Fibroblast of pulmonary artery (primary cell): ENCODE measurements at regions not wholly inside any gene's neighbourhood (a gene's known extent, or its start where the extent isn't known, plus 50 kb on each side); places are given as distances from the start of the nearest gene placed in this dataset.

Source experiments
- DNase-seq: peaks from one replicate; pipeline ENCODE4 v3.0.0-alpha.2; 2010; ENCODE audit warnings: low read depth
- H3K4me3 ChIP-seq: replicated peaks from 2 replicates; pipeline ENCODE4 v1.5.1; 2011; ENCODE audit warnings: low read depth, mild to moderate bottlenecking, control low read depth, low read length, moderate library complexity
- TF ChIP-seq, protein P1 (sequence below): IDR thresholded peaks from 2 replicates; pipeline ENCODE4 v1.5.1; 2011; ENCODE audit warnings: mild to moderate bottlenecking, control low read depth, low read length, inconsistent platforms; ENCODE audit errors: missing control alignments

GRCh38 chr9:17929506-17929905 is 350.6 kb downstream of the SH3GL2 start:
- TF ChIP-seq, protein P1, sequence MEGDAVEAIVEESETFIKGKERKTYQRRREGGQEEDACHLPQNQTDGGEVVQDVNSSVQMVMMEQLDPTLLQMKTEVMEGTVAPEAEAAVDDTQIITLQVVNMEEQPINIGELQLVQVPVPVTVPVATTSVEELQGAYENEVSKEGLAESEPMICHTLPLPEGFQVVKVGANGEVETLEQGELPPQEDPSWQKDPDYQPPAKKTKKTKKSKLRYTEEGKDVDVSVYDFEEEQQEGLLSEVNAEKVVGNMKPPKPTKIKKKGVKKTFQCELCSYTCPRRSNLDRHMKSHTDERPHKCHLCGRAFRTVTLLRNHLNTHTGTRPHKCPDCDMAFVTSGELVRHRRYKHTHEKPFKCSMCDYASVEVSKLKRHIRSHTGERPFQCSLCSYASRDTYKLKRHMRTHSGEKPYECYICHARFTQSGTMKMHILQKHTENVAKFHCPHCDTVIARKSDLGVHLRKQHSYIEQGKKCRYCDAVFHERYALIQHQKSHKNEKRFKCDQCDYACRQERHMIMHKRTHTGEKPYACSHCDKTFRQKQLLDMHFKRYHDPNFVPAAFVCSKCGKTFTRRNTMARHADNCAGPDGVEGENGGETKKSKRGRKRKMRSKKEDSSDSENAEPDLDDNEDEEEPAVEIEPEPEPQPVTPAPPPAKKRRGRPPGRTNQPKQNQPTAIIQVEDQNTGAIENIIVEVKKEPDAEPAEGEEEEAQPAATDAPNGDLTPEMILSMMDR, result no peak
- no peak overlapping the region for H3K4me3 ChIP-seq
- DNase-seq, result no peak

DNA sequence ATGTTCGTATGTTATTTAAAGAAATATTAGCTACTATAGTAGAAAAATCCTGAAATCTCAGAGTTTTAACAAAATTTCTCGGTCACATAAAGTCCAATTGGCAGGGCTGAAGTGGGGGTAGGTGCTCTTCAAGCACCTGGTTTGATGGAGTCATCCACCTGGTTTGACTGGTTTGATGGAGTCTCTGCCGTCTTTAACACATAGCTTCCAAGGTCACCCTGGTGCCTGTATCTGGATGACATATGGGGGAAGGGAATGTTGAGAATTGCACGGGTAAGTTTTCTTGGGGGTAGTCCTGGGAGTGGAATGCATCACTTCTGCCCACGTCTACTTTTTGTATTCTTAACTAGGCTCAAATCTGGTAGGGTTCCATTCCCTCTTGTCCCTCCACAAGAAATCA is 351.2 kb downstream of the SH3GL2 start:
- TF ChIP-seq, protein P1, result no peak
- no peak overlapping the region for H3K4me3 ChIP-seq
- no peak for DNase-seq

DNA sequence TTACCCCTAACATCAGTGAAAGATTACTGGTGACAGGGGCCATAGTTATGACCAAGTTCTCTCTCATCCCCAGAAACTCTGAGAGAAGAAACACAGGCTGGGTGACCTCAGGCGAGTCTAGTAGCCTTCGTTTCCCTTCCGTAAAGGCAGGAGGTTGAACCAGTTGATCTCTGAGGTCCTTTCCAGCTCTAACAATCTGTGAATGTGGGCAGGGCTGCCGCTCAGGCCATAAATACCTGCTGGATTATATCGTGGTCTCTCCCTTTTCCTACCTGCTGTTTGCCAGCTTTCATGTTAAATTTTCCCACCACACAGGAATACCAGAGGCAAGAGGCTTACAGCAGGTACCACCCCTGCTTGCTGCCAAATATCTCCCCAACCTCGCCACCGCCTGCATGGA is 357.5 kb downstream of the SH3GL2 start:
- DNase-seq, result no peak
- TF ChIP-seq, protein P1, result no peak
- H3K4me3 ChIP-seq, result no peak overlapping the region

- H3K4me3 ChIP-seq, result no peak overlapping the region
- DNase-seq, result no peak
- TF ChIP-seq, protein P1, result no peak
These were observed 359.3 kb downstream of the SH3GL2 start for GRCh38 chr9:17938035-17938655.

- H3K4me3 ChIP-seq, result no peak overlapping the region
- TF ChIP-seq, protein P1, result no peak
- no peak for DNase-seq
These were observed 363.6 kb downstream of the SH3GL2 start for GRCh38 chr9:17942498-17942897.

DNA sequence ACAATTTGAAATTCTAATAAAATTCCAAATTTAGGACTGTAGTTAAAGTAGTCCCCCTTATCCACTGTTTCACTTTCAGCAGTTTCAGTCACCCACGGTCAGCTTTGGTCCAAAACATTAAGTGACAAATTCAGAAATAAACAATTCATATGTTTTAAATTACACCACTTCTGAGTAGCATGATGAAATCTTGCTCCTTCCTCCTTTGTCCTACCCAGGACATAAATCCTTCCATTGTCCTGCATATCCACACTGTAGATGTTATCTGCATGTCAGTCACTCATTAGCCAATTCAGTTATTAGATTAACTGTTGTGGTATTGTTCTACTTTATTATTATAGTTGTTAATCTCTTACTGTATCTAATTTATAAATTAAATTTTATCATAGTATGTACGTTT is 376.5 kb downstream of the SH3GL2 start:
- no peak overlapping the region for H3K4me3 ChIP-seq
- TF ChIP-seq, protein P1, result no peak
- DNase-seq, result no peak

- DNase-seq, result no peak
- no peak overlapping the region for H3K4me3 ChIP-seq
- TF ChIP-seq, protein P1, result no peak
These were observed 379.5 kb downstream of the SH3GL2 start for GRCh38 chr9:17958363-17958762.
